GM19035 (cell line): ENCODE measurements at regions not wholly inside any gene's neighbourhood (a gene's known extent, or its start where the extent isn't known, plus 50 kb on each side); places are given as distances from the start of the nearest gene placed in this dataset.
A peak's percentile ranks its signal among the peaks of the same experiment; 100 is the strongest.

Experiments
- ATAC-seq: cut with Tn5 transposase; IDR thresholded peaks from one replicate; pipeline ENCODE4 v1.9.1; 2021; ENCODE audit not compliant: unreplicated experiment

DNA sequence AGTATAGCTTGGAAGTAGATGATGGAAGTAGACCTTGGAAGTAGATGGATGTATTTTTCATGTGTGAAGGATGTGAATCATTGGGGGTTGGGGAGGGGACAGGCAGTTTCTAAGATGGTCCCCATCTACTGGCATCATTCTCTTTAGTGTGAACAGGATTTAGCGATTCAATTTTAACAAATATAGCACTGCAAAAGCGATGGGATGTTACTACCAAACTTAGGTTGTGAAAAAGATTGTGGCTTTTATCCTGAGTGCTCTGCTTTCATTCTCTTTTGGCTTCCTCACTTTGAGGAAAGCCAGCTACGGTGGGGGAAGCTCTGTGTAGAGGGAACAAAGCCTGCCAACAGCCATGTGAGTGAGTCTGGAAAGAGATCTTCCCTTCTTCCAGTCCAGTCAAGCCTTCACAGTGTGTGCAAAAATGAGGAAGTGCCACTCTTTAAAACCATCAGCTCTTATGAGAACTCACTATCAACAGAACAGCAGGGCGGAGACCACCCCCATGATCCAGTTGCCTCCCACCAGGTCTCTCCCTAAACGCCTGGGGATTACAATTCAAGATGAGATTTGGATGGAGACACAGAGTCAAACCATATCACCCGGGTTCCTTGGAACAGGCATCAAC is 441.4 kb downstream of the SH3GL2 start:
- no peak for ATAC-seq

- ATAC-seq = no peak
These were observed 443.8 kb downstream of the SH3GL2 start for GRCh38 chr9:18022642-18023041.

GRCh38 chr9:18023332-18023731 is 444.5 kb downstream of the SH3GL2 start:
- ATAC-seq = no peak

- ATAC-seq = no peak
These were observed 441.3 kb upstream of the ADAMTSL1 start for GRCh38 chr9:18032636-18033035.

- ATAC-seq = no peak
These were observed 437.3 kb upstream of the ADAMTSL1 start for GRCh38 chr9:18036422-18037187.

DNA sequence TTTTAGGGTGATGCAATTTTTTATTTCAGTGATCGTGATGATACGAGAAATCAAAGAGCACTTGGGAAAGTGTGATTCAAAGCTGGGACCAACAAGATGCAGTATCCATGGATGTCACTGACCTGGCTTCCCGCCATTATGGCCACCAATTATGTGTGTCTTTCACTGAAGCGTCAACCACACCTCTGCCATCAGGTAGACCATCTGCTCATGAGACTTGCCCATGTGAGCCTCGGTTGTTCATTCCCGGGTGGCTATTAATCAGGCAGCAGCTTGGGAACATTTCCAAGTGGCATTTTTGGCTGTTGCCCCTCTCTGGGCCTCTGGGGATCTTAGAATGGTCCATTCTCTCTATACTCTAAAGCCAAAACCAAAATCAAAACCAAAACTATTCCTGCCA is 436.0 kb upstream of the ADAMTSL1 start:
- ATAC-seq = no peak

- no peak for ATAC-seq
These were observed 433.6 kb upstream of the ADAMTSL1 start for GRCh38 chr9:18040327-18040726.

- ATAC-seq = no peak
These were observed 430.0 kb upstream of the ADAMTSL1 start for GRCh38 chr9:18043978-18044377.

GRCh38 chr9:18045326-18045725 is 428.6 kb upstream of the ADAMTSL1 start:
- ATAC-seq = no peak

- ATAC-seq = no peak
These were observed 427.9 kb upstream of the ADAMTSL1 start for GRCh38 chr9:18046068-18046467.

GRCh38 chr9:18051638-18052037 is 422.3 kb upstream of the ADAMTSL1 start:
- ATAC-seq = no peak

GRCh38 chr9:18052060-18052459 is 421.9 kb upstream of the ADAMTSL1 start:
- ATAC-seq = no peak

GRCh38 chr9:18056269-18056992 is 417.5 kb upstream of the ADAMTSL1 start:
- ATAC-seq = no peak

DNA sequence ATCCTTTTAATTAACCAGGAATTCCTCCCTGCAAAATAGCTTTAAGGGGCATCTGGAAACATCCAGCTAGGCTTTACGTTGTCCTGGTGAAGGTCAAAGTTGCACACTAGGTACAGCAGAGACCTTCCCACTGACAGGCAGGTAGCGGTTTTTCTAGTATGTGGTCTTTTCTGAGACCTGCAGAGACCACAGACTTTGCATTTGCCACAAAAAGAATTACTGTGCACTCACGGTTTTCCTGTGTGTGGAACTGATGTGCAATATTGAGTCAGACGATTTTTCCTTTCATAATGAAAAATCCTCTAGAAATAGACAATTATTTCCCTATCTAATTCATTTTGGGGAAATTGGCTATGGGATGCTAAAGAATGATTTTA is 417.0 kb upstream of the ADAMTSL1 start:
- peak; percentile 95 for ATAC-seq

DNA sequence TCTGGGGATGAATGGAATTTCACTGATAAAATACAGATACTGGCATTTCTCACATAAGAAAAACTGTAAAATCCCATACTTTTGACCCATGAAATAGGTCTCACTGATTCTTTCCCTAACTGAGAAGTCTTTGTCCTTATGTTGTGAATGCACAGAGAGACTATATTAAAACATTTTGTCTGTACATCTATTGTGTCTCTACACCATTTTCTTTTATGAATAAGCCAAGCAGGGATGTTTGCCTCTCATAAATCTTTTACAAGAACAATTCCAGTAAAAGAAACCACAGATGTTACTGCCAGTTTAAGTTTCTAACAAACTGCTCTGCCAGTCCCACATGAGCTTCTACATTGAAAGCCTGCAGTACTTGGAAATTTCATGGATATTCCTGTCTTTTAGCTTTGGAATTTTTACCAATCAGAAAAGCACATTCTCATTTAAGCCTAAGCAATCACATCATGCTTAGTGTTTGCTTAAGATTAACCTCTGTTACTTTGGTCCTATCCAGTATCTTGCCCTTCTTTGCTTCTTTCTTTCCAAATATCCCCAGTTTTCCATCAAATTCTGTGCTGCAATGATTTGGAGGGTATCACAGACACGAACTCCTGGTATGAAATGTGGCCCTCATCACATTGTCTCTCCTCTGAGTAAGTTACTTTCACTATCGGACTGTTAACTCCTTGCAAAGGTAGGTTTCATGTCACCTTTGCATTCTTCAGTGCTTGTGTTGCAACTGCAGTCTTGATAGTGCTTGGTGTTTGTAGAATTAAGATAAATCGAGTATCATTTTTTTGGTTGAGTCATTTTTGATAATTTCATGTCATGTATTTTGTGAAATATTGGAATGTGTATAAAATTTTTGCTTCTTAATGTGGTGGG is 415.1 kb upstream of the ADAMTSL1 start:
- ATAC-seq = no peak

DNA sequence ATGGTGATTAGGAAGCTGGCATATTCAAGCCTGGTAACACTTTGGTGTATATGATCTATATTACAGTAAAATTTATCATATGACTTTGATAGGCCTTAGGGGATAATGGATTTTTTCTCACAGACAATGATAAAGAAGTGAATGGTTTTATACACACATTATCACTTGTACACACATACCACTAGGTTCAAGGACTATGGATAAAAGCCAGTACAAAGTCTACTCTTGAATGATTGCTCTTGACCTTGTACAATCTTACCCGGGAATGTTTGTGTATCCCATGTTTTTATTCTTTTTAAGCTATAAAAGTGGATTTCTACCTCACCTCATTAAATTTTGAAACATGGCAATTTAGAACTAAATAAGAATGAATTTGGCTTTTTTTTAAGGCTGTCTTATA is 414.5 kb upstream of the ADAMTSL1 start:
- no peak for ATAC-seq

- no peak for ATAC-seq
These were observed 413.6 kb upstream of the ADAMTSL1 start for GRCh38 chr9:18060269-18060934.

DNA sequence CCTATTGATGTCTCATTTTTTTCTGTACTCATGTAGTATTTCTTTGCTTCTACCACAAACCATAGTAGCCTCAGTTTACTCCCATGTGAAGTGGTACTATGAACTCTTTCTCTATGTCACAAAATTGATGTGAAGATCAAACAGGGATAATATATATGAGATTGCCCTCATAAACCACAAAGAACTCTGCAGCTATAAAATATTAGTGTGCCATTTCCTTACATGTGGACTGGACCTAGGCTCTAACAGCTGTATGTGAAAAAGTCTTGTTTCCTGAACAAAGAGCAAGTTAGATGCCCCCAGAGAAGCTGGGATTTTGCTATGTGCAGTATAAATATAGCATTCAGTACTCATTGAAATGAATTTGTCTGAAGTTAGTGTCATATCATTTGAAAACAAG is 412.6 kb upstream of the ADAMTSL1 start:
- ATAC-seq = no peak

- no peak for ATAC-seq
These were observed 412.1 kb upstream of the ADAMTSL1 start for GRCh38 chr9:18061856-18062255.

GRCh38 chr9:18063856-18064390 is 410.0 kb upstream of the ADAMTSL1 start:
- ATAC-seq = no peak
